Central memory CD4-positive, alpha-beta T cell (primary cell): ENCODE measurements at regions not wholly inside any gene's neighbourhood (a gene's known extent, or its start where the extent isn't known, plus 50 kb on each side); places are given as distances from the start of the nearest gene placed in this dataset.
"Not testable (repeated sequence)": the region's sequence is repeated elsewhere in the genome, so short reads cannot be mapped to it uniquely, and the experiment has no call there.

ENCODE experiments used
- DNase-seq: peaks from one replicate; pipeline ENCODE4 v3.0.0; 2022

GRCh38 chr2:219844401-219845091 lies 217.1 kb downstream of the SLC4A3 start:
- DNase-seq = no peak

DNA sequence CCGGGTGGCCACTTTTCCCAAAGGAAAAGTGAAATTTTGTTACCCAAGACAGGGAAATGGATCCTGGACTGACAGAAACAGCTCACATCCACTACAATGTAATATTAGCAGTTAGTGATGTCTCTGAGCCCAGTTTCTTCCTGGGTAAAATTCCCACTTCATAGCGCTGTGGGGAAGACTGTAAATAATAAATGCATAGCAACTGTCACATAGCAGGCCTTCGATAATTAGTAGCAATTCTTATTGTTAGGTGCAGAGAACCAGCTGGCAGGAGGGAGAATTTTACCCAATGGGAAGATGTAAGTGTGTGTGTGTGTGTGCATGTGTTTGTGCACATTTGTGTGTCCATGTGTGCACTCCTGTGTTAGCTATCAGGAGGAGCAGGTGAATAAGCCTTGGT lies 221.5 kb downstream of the SLC4A3 start:
- no peak for DNase-seq

GRCh38 chr2:219851169-219851568 lies 223.7 kb downstream of the SLC4A3 start:
- no peak for DNase-seq

- no peak for DNase-seq
Measured at GRCh38 chr2:219851801-219852481, 224.5 kb downstream of the SLC4A3 start.

DNA sequence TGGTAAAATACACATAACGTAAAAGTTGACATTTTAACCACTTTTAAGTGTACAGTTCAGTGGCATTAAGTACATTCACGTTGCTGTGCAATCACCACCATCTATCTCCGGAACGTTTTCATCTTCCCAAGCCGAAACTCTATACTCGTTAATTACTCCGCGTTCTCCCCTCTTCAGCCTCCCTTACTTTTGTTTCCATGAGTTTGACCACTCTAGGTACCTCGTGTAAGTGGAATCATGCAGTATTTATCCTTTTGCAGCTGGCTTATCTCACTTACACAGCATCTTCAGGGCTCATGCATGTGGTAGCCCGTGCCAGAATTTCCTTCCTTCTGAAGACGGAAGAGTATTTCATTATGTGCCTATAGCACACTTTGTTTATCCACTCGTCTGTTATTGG lies 225.2 kb downstream of the SLC4A3 start:
- no peak for DNase-seq

DNA sequence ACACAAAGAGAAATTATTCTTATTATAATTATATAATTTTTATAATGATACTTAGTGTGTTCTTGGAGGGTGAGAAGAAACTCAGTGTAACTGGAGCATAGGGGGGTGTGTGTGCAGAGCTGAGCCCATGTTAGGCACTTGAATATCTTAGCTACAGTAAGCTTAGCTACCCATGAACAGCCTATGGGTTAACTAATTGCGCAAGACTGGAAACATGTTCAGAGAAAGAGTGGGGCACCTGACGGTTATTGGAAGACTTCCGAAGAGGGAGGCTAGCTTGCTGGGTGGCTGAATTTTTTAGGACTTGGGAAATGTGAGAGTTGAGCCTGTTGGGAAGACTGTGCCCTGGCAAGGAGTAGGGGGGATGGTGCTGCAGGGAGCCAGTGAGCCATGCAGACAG lies 229.2 kb downstream of the SLC4A3 start:
- DNase-seq = no peak

- no peak for DNase-seq
Measured at GRCh38 chr2:219857751-219858150, 230.3 kb downstream of the SLC4A3 start.

- DNase-seq = no peak
Measured at GRCh38 chr2:219861307-219861706, 233.9 kb downstream of the SLC4A3 start.

GRCh38 chr2:219864154-219864553 lies 236.7 kb downstream of the SLC4A3 start:
- no peak for DNase-seq

GRCh38 chr2:219868635-219869034 lies 241.2 kb downstream of the SLC4A3 start:
- DNase-seq = no peak

GRCh38 chr2:219870041-219870440 lies 242.6 kb downstream of the SLC4A3 start:
- no peak for DNase-seq

- no peak for DNase-seq
Measured at GRCh38 chr2:219871351-219871750, 243.9 kb downstream of the SLC4A3 start.

DNA sequence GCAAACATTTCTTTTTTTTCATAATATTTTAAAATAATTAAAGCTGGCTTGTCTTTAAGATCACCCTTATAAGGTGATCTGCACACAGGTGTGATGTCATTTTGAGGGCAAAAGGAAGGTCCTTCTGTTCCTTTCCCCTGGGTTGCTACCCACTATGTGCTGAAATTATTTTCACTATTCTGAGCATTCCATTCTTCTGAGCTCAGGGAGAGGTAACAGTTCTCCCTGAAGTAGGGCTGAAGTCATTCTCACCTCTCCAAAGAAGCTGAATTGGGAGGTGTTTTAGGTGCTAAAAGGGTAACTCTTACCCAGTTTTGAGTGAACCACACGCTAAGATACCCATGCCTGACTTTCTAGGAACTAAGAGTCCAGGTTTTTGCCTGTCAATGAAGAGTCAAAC lies 247.6 kb downstream of the SLC4A3 start:
- DNase-seq = no peak

DNA sequence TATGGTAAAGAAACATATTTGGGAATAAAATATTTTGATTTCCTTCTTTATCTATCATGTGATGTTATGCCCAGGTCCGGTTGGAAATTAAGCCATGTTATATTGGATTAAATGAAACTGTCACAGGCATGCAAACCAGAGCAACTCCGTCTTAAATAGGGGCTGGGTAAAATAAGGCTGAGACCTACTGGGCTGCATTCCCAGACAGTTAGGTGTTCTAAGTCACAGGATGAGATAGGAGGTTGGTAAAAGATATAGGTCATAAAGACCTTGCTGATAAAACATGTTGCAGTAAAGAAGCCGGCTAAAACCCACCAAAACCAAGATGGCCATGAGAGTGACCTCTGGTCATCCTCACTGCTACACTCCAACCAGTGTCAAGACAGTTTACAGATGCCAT lies 248.6 kb downstream of the SLC4A3 start:
- not testable (repeated sequence) for DNase-seq

DNA sequence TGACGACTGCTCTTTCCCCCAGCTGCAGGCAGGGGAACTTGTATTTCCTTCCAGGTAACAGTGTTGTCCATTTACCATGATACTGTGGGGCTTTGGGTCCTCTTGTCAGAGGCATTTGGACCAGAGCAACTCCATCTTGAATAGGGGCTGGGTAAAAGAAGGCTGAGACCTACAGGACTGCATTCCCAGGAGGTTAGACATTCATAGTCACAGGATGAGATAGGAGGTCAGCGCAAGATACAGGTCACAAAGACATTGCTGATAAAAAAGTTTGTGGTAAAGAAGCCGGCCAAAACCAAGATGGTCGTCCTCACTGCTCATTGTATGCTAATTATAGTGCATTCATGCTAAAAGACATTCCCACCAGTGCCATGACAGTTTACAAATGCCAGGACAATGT lies 249.5 kb downstream of the SLC4A3 start:
- DNase-seq = no peak

DNA sequence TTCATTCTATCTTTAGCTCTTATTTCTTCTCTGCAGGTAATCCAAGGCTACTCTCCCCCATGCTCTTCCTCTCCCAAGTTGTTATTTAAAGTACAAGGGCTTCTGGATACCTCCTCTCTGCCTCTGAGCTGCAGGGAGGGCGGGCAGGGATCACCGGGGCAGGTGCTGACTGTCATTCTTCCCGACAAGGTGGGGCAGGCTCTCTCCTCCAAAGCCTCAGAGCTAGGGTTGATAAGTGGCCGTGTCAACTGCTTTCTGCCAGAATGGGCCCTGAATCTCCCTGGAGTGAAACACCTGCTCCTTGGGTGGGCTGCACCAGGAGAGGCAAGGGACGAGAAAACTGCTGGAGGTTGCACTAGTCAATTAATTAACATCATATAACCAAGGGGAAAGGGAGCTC lies 250.3 kb downstream of the SLC4A3 start:
- DNase-seq = no peak

DNA sequence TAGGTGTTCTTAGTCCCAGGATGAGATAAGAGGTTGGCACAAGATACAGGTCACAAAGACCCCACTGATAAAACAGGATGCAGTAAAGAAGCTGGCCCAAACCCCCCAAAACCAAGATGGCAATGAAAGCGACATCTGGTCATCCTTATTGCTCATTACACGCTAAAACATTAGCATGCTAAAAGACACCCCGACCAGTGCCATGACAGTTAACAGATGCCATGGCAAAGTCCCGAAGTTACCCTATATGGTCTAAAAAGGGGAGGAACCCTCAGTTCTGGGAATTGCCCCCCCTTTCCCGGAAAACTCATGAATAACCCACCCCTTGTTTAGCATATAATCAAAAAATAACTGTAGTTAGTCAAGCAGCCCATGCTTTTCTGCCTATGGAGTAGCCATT lies 251.1 kb downstream of the SLC4A3 start:
- DNase-seq = no peak

GRCh38 chr2:219881851-219882250 lies 254.4 kb downstream of the SLC4A3 start:
- no peak for DNase-seq

DNA sequence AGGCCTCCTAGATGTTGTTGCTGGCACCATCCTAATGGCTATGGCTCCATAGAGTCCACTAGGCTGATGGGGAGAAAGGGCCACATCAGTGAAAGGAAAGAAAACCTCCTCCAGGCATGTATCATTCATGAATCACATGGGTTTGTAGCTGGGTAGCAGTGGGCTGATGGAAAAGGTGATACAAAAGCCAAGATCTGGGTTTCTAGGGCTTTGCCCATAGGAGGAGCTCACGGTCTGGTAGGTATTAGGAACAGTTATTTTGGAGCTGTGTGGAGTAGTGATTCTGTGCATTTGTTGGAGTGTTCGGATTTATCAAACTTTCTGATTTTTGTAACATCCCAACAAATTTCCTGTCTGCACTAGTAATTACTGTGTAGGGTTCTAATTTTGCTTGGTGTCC lies 259.2 kb downstream of the SLC4A3 start:
- DNase-seq = no peak

DNA sequence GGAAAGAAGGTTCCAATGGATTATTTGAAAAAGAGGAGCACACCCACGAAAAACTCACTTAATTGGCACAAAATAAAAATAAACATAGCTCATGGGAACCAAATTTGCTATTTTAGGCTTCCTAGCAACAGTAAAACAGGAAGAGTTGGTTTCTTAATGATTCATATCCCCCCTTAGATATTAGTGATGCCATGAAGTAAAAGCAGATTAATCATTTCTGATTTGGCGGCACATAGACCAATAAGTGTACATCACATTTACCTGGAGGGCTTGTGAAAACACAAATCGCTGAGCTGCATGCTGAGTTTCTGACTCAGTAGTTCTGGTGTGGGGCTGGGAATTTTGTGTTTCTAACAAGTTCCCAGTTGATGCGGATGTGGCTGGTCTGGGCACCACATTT lies 260.4 kb downstream of the SLC4A3 start:
- no peak for DNase-seq

DNA sequence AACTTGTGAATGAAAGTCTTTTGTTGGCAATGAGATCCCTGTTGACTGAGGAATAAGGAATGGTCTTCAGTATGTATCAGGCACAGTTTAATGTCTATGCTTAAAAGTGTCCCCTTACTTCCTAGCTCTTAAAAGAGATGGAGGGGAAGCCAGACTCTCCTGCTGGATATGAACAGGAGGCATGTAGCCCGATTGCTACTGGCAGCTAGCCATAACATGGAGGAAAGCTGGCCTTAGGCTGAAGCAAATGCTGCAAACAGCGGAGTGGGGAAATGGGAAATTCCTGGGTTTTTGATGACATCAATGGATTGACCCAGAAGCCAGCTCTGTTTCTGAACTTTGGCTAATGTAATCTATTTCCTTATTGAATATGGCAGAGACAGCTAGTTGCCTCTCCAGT lies 266.1 kb downstream of the SLC4A3 start:
- DNase-seq = no peak

DNA sequence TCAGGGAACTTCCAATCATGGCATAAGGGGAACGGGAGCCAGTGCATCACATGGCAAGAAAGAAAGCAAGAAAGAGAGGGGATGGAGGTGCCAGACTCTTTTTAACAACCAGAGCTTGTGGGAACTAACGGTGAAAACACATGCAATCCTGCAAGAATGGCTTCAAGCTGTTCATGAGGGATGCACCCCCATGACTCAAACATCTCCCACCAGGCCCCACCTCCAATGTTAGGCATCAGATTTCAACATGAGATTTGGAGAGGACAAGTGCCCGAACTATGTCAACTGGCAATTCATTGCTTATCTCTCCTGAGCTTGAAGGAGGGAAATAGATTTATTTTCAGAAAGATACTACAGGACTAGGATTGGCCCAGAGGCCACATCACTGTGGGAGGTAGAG lies 270.0 kb downstream of the SLC4A3 start:
- no peak for DNase-seq

DNA sequence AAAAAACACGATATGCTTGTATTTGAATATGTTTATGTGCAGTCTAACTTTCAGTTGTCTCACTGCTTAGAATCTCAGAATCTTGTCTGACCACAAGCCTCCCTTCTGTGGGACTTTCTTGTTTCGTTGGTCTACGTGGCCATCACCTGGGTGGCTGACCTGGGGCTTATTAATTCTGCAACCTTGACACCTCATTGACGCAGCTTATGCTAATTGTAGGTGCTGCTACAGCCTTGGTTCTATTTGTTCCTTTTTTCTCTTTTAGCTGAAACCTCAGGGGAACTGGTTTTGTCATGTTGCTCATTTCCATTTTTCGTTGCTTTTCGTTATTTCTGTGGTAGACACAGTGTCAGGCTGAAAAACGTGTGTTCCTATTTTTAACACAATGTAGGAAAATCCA lies 273.7 kb downstream of the SLC4A3 start:
- no peak for DNase-seq

DNA sequence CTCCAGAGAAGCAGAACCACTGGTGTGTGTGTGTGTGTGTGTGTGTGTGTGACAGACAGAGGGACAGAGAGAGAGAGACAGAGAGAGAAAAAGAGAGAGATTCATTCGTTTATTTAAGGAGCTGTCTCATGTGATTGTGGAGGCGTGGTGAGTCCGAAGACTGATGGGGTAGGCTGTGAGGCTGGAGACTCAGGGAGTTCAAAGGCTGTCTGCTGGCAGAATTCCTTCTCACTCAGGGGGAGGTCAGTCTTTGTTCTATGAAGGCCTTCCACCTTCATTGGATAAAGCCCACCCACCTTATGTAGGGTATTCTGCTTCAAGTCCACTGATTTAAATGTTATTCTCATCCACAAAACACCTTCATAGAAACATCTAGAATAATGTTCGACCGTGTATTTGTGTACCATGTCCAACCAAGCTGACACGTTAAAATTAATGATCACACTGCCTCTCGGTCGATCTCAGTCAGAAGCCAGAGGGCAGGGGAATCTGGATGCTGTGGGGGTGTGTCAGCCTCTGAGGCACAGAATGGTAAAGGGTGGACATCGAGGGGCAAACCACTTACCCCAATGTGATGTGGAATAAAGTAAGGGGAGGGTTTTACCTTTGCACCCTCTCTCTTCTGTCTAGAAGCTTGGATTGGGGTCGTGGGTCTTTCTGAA lies 275.6 kb downstream of the SLC4A3 start:
- DNase-seq = no peak
